ENCODE measurements at regions not wholly inside any gene's neighbourhood (a gene's known extent, or its start where the extent isn't known, plus 50 kb on each side); places are given as distances from the start of the nearest gene placed in this dataset.

DNA sequence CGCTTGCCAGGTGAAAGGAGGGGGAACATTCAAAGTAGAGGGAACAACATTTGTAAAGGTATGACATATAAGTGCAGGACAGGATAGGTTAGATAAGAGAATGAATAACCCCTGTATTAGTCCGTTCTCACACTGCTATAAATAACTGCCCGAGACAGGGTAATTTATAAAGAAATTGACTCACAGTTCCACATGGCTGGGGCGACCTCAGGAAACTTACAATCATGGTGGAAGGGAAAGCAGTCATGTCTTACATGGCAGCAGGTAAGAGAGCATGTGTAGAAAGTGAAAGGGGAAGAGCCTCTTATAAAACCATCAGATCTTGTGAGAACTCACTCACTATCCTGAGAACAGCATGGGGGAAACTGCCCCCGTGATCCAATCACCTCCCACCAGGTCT, 223.8 kb downstream of the SOX9 start:
- Histone ChIP-seq H3K36me3 (ENCODE audit: control insufficient read depth in 2 of 2, extremely low read depth in 1 of 2, insufficient read depth in 2 of 2, low read length in 2 of 2) (no peaks in the 10 kb centered on the region), H3K27ac (ENCODE audit: insufficient read depth, low read depth, low read length) (no peak overlapping the region), H3K4me1 (ENCODE audit: control insufficient read depth, extremely low read depth, insufficient read depth, low read length) (peaks cover under 1% of the 10 kb centered on the region), H3K79me2 (ENCODE audit: control insufficient read depth, insufficient read depth, low read length) (no peaks in the 10 kb centered on the region), H2AFZ (ENCODE audit: low read depth, low read length) (no peak overlapping the region), H3K27me3 (ENCODE audit: control insufficient read depth in 2 of 2, insufficient read depth in 2 of 2, low read length in 2 of 2) (peaks cover 0 to 13% of the 10 kb centered on the region in 2 experiments), H3K9ac (replicated peaks; ENCODE audit: extremely low read depth, insufficient read depth, low read length) (no peak overlapping the region), H3K4me3 (replicated peaks in 1 of 3; ENCODE audit: insufficient read depth in 1 of 3, low read depth in 1 of 3, low read length in 3 of 3) (no peak overlapping the region), H3K9me1 (replicated peaks; ENCODE audit: control insufficient read depth, extremely low read depth, insufficient read depth, low read length) (no peaks in the 10 kb centered on the region), H3K4me2 (ENCODE audit: insufficient read depth, low read length) (no peak overlapping the region), H3K9me3 (replicated peaks; ENCODE audit: control insufficient read depth, insufficient read depth, low read length) (no peaks in the 10 kb centered on the region), H4K20me1 (replicated peaks; ENCODE audit: control insufficient read depth, extremely low read depth, insufficient read depth, low read length) (no peaks in the 10 kb centered on the region)
- ChIA-PET CTCF (no interaction called here), POLR2A (no interaction called here)
- FAIRE-seq = no peak
- BruUV-seq (replicated peaks) = no TSS peak
- dilution Hi-C loops (cut with MboI; ENCODE audit: extremely low pct_ligation_motif_present, low sequenced_read_pairs) (no loop called here), intact Hi-C loops (cut with micrococcal nuclease) (no loop called here)
- no peak for TF ChIP-seq POLR2A (IDR thresholded peaks at IDR 0.05; ENCODE audit: low read depth, low read length)
- no peak for TF ChIP-seq POLR2AphosphoS5 (IDR thresholded peaks at IDR 0.05; ENCODE audit: insufficient read depth, low read depth, low read length)
- no peak for TF ChIP-seq EZH2 (IDR thresholded peaks at IDR 0.05; ENCODE audit: borderline replicate concordance, low read depth, low read length, severe bottlenecking)
- TF ChIP-seq JUN (IDR thresholded peaks at IDR 0.05; ENCODE audit: borderline replicate concordance, insufficient read depth, insufficient read length, low read depth) = no peak
- TF ChIP-seq FOS (IDR thresholded peaks at IDR 0.05; ENCODE audit: borderline replicate concordance, insufficient read depth, low read length) = no peak
- TF ChIP-seq GATA2 (IDR thresholded peaks at IDR 0.05; ENCODE audit: insufficient read depth, insufficient read length, low read depth, low read length) = no peak
- TF ChIP-seq, protein P1, sequence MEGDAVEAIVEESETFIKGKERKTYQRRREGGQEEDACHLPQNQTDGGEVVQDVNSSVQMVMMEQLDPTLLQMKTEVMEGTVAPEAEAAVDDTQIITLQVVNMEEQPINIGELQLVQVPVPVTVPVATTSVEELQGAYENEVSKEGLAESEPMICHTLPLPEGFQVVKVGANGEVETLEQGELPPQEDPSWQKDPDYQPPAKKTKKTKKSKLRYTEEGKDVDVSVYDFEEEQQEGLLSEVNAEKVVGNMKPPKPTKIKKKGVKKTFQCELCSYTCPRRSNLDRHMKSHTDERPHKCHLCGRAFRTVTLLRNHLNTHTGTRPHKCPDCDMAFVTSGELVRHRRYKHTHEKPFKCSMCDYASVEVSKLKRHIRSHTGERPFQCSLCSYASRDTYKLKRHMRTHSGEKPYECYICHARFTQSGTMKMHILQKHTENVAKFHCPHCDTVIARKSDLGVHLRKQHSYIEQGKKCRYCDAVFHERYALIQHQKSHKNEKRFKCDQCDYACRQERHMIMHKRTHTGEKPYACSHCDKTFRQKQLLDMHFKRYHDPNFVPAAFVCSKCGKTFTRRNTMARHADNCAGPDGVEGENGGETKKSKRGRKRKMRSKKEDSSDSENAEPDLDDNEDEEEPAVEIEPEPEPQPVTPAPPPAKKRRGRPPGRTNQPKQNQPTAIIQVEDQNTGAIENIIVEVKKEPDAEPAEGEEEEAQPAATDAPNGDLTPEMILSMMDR (IDR thresholded peaks at IDR 0.05; ENCODE audit: extremely low read depth in 1 of 2, insufficient read depth in 1 of 2, low read depth in 1 of 2, low read length in 2 of 2) = no peak
- TF ChIP-seq, protein P2, sequence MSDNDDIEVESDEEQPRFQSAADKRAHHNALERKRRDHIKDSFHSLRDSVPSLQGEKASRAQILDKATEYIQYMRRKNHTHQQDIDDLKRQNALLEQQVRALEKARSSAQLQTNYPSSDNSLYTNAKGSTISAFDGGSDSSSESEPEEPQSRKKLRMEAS (IDR thresholded peaks at IDR 0.05; ENCODE audit: insufficient read depth, insufficient read length) = no peak
- TF ChIP-seq MYC (IDR thresholded peaks at IDR 0.05; ENCODE audit: low read depth, low read length) = no peak
- DNase-seq (ENCODE audit: low read depth, low spot score) = no peak
